H1 (cell line): ENCODE measurements at regions not wholly inside any gene's neighbourhood (a gene's known extent, or its start where the extent isn't known, plus 50 kb on each side); places are given as distances from the start of the nearest gene placed in this dataset.
"Not testable (repeated sequence)": the region's sequence is repeated elsewhere in the genome, so short reads cannot be mapped to it uniquely, and the experiment has no call there.

Experiments used
- CTCF ChIA-PET: fragments of 300-600 bp; sonication (Branson Sonifier 250); formaldehyde crosslinking; loops from one replicate; lab custom pipeline; 2021; ENCODE audit not compliant: partially characterized antibody; lab: Charles Lee
- POLR2A ChIA-PET: fragments of 300-600 bp; sonication (Branson Sonifier 250); formaldehyde crosslinking; loops from one replicate; lab custom pipeline; 2021; ENCODE audit warnings: inconsistent platforms; ENCODE audit not compliant: partially characterized antibody; lab: Charles Lee
- DNase-seq, 2 experiments: peaks; one replicate each; pipeline versions ENCODE4 v3.0.0 to v3.0.0-alpha.2; 2010 to 2022; ENCODE audit warnings: low spot score in 2 of 2, low read depth in 1 of 2, mixed read lengths in 1 of 2
- FAIRE-seq: peaks from 2 replicates; lab custom pipeline; 2011; peaks lifted over from hg19 to GRCh38; lab: Jason Lieb, UNC
- H2AFZ ChIP-seq: 2 replicates; pipeline ENCODE4 v1.8.1; 2012; ENCODE audit warnings: low read length, inconsistent platforms
- H2AK5ac ChIP-seq: 2 replicates; pipeline ENCODE4 v1.6.1; 2013; ENCODE audit warnings: low read depth, low read length
- H2BK120ac ChIP-seq: replicated peaks from 2 replicates; pipeline ENCODE3; 2013; ENCODE audit warnings: low read depth, low read length, inconsistent platforms
- H2BK12ac ChIP-seq: 2 replicates; pipeline ENCODE4 v1.6.1; 2013; ENCODE audit warnings: low read depth, low read length
- H2BK15ac ChIP-seq: 2 replicates; pipeline ENCODE4 v1.6.1; 2013; ENCODE audit warnings: low read length
- H2BK20ac ChIP-seq: 2 replicates; pipeline ENCODE4 v1.6.1; 2013; ENCODE audit warnings: low read length
- H2BK5ac ChIP-seq: 2 replicates; pipeline ENCODE4 v1.6.1; 2013; ENCODE audit warnings: low read depth, low read length
- H3K14ac ChIP-seq: 2 replicates; pipeline ENCODE4 v1.6.1; 2013; ENCODE audit warnings: inconsistent platforms; ENCODE audit not compliant: insufficient read length
- H3K18ac ChIP-seq: 2 replicates; pipeline ENCODE4 v1.6.1; 2013; ENCODE audit warnings: low read length; ENCODE audit errors: extremely low read depth
- H3K23ac ChIP-seq: 2 replicates; pipeline ENCODE4 v1.6.1; 2013; ENCODE audit warnings: inconsistent platforms; ENCODE audit not compliant: insufficient read length
- H3K23me2 ChIP-seq: 2 replicates; pipeline ENCODE4 v1.6.1; 2013; ENCODE audit warnings: low read depth, low read length
- H3K27ac ChIP-seq: 2 replicates; pipeline ENCODE4 v1.6.1; 2011; ENCODE audit warnings: low read depth, low read length, inconsistent platforms
- H3K27me3 ChIP-seq, 4 experiments: replicated peaks in 1 of 4; 1 replicate in 1 of 4; 2 replicates in 3 of 4; pipeline versions ENCODE4 v1.6.1 to v1.8.1; 2011 to 2013; ENCODE audit warnings: low read length in 3 of 4, mild to moderate bottlenecking in 3 of 4, inconsistent platforms in 2 of 4, mixed read lengths in 2 of 4, moderate library complexity in 1 of 4; ENCODE audit not compliant: control insufficient read depth in 3 of 4, insufficient read depth in 3 of 4; ENCODE audit errors: extremely low read depth in 1 of 4
- H3K36me3 ChIP-seq, 4 experiments: 2 replicates each; pipeline versions ENCODE4 v1.6.1 to v1.8.1; 2011 to 2013; ENCODE audit warnings: mild to moderate bottlenecking in 4 of 4, low read length in 3 of 4, moderate library complexity in 2 of 4, control low read depth in 1 of 4, inconsistent platforms in 1 of 4; ENCODE audit not compliant: insufficient read depth in 4 of 4, control insufficient read depth in 2 of 4
- H3K4ac ChIP-seq: replicated peaks from 2 replicates; pipeline ENCODE3; 2013; ENCODE audit warnings: low read length, low read depth, mixed read lengths, inconsistent platforms; ENCODE audit not compliant: insufficient read length
- H3K4me1 ChIP-seq, 4 experiments: replicated peaks in 1 of 4; 1 replicate in 1 of 4; 2 replicates in 3 of 4; pipeline versions ENCODE4 v1.6.1 to v1.8.1; 2011 to 2013; ENCODE audit warnings: low read length in 3 of 4, inconsistent platforms in 2 of 4, mixed read lengths in 1 of 4; ENCODE audit not compliant: insufficient read depth in 4 of 4, control insufficient read depth in 3 of 4
- H3K4me2 ChIP-seq, 2 experiments: 2 replicates each; pipeline versions ENCODE4 v1.6.1 to v1.8.1; 2011 to 2013; ENCODE audit warnings: low read depth in 2 of 2, low read length in 2 of 2, control low read depth in 1 of 2, inconsistent platforms in 1 of 2, mild to moderate bottlenecking in 1 of 2; ENCODE audit not compliant: insufficient read depth in 1 of 2
- H3K4me3 ChIP-seq, 4 experiments: fragments of 200-600, 300-600 bp in 1 of 4; sonication (generic), shearing (Covaris generic), sonication (Bioruptor Twin) in 1 of 4; 2 replicates each; pipeline versions ENCODE4 v1.5.1 to v1.8.1; 2011 to 2016; ENCODE audit warnings: low read length in 4 of 4, low read depth in 3 of 4, control low read depth in 2 of 4, inconsistent platforms in 2 of 4, mild to moderate bottlenecking in 2 of 4, mixed read lengths in 1 of 4, moderate library complexity in 1 of 4; ENCODE audit not compliant: insufficient read depth in 2 of 4; ENCODE audit errors: extremely low read depth in 1 of 4
- H3K56ac ChIP-seq: replicated peaks from 2 replicates; pipeline ENCODE3; 2013; ENCODE audit warnings: low read depth, mild to moderate bottlenecking, mixed read lengths, low read length, inconsistent platforms; ENCODE audit not compliant: insufficient read length
- H3K79me1 ChIP-seq: 2 replicates; pipeline ENCODE4 v1.6.1; 2013; ENCODE audit warnings: low read depth, low read length, control low read depth
- H3K79me2 ChIP-seq, 2 experiments: 2 replicates each; pipeline versions ENCODE4 v1.6.1 to v1.8.1; 2012 to 2013; ENCODE audit warnings: low read length in 2 of 2, mild to moderate bottlenecking in 2 of 2, inconsistent platforms in 1 of 2; ENCODE audit not compliant: insufficient read depth in 2 of 2, control insufficient read depth in 1 of 2
- H3K9ac ChIP-seq, 4 experiments: replicated peaks in 1 of 4; 1 replicate in 1 of 4; 2 replicates in 3 of 4; pipeline versions ENCODE4 v1.6.1 to v1.8.1; 2011 to 2013; ENCODE audit warnings: low read depth in 3 of 4, low read length in 3 of 4, control low read depth in 2 of 4, mild to moderate bottlenecking in 2 of 4, moderate library complexity in 2 of 4, inconsistent platforms in 1 of 4; ENCODE audit errors: extremely low read depth in 1 of 4
- H3K9me3 ChIP-seq, 2 experiments: 2 replicates each; pipeline versions ENCODE4 v1.6.1 to v1.8.1; 2012 to 2013; ENCODE audit warnings: mild to moderate bottlenecking in 2 of 2, moderate library complexity in 2 of 2, control low read depth in 1 of 2, inconsistent platforms in 1 of 2, low read depth in 1 of 2, low read length in 1 of 2, mixed read lengths in 1 of 2; ENCODE audit not compliant: insufficient read depth in 2 of 2
- H4K20me1 ChIP-seq, 2 experiments: replicated peaks in 1 of 2; 2 replicates each; pipeline versions ENCODE3 to v1.8.1; 2011 to 2013; ENCODE audit warnings: inconsistent platforms in 2 of 2, low read length in 2 of 2, mild to moderate bottlenecking in 1 of 2; ENCODE audit not compliant: insufficient read depth in 2 of 2, control insufficient read depth in 1 of 2
- H4K5ac ChIP-seq: 2 replicates; pipeline ENCODE4 v1.6.1; 2013; ENCODE audit warnings: low read length, low read depth, mixed read lengths, inconsistent platforms; ENCODE audit not compliant: insufficient read length
- H4K8ac ChIP-seq: 2 replicates; pipeline ENCODE4 v1.8.0; 2013; ENCODE audit warnings: mild to moderate bottlenecking, moderate library complexity, low read length, inconsistent platforms; ENCODE audit not compliant: insufficient read depth; ENCODE audit errors: extremely low read depth
- H4K91ac ChIP-seq: replicated peaks from 2 replicates; pipeline ENCODE3; 2013; ENCODE audit warnings: low read length, mixed read lengths, inconsistent platforms; ENCODE audit not compliant: insufficient read length
- WGBS, 2 experiments: shearing (Covaris generic) in 1 of 2; methylation state at CpG; one replicate each; pipeline versions ENCODE4 v1.1.6 to v1.1.7; 2013 to 2015; ENCODE audit warnings: low lambda C conversion rate in 2 of 2, mixed read lengths in 2 of 2, inconsistent platforms in 1 of 2, low coverage in 1 of 2, missing lambda C conversion rate in 1 of 2; ENCODE audit not compliant: insufficient replicate concordance in 2 of 2, insufficient coverage in 1 of 2, insufficient read length in 1 of 2; ENCODE audit errors: extremely low coverage in 1 of 2, missing lambda C conversion rate in 1 of 2; 5-methylcytosine and 5-hydroxymethylcytosine counted together

GRCh38 chr7:13274205-13274604 is 586.8 kb downstream of the ARL4A start:
- H3K14ac ChIP-seq, H4K8ac ChIP-seq, H3K9ac ChIP-seq, H3K23me2 ChIP-seq, H2BK15ac ChIP-seq, H3K36me3 ChIP-seq, H2BK120ac ChIP-seq, H3K23ac ChIP-seq, H3K79me1 ChIP-seq, POLR2A ChIA-PET, H3K18ac ChIP-seq, FAIRE-seq, H2BK12ac ChIP-seq, H3K27me3 ChIP-seq, H3K4ac ChIP-seq, H3K4me3 ChIP-seq, H3K56ac ChIP-seq, H2BK20ac ChIP-seq, H4K91ac ChIP-seq, DNase-seq, H3K79me2 ChIP-seq, H2AFZ ChIP-seq, CTCF ChIA-PET, H4K5ac ChIP-seq, H3K27ac ChIP-seq, H4K20me1 ChIP-seq, H3K4me1 ChIP-seq, H2BK5ac ChIP-seq, H2AK5ac ChIP-seq, H3K4me2 ChIP-seq, H3K9me3 ChIP-seq: not testable (repeated sequence)
- WGBS, 2 experiments = 82% methylated on average over 7 of the region's 9 CpGs; no CpG with 5 or more reads in 1 of the 2 experiments
